CD1c-positive myeloid dendritic cell (primary cell): ENCODE measurements at regions not wholly inside any gene's neighbourhood (a gene's known extent, or its start where the extent isn't known, plus 50 kb on each side); places are given as distances from the start of the nearest gene placed in this dataset.
"Not testable (repeated sequence)": the region's sequence is repeated elsewhere in the genome, so short reads cannot be mapped to it uniquely, and the experiment has no call there.

Source experiments
- DNase-seq: peaks from one replicate; pipeline ENCODE4 v3.0.0-alpha.2; 2016; ENCODE audit errors: extremely low spot score

DNA sequence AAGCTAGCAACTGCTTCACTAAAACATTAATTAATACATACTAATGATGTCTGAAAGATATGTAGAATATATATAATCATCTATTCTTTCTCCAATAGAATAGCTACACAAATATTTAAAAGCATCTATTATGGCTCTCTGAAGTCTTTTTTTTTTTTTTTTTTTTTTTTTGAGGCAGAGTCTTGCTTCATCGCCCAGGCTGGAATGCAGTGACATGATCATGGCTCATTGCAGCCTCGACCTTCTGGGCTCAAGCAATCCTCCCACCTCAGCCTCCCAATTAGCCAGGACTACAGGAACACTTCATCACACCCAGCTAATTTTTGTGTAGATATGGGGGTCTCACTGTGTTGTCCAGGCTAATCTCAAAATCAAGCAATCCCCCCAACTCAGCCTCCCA, 120.4 kb upstream of the KYNU start:
- DNase-seq, result no peak

DNA sequence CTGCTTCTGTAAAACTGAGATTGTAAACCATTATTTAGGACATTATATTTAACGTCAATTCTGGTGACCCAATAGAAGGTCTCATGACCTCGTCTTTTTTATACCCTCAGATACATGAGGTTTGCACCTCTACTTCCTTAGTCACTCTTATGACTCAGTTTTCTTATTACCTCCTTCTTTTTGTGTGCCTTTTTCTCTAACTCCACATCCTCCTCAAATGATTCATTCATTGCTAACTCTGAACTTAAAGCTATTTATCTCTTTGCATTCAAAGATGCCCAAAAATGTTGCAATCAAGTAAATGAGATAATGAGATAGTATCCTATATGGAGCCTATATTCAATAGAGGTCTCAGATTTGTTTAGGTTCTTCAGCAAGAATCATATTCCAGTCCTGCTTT, 121.0 kb upstream of the KYNU start:
- DNase-seq, result no peak

DNA sequence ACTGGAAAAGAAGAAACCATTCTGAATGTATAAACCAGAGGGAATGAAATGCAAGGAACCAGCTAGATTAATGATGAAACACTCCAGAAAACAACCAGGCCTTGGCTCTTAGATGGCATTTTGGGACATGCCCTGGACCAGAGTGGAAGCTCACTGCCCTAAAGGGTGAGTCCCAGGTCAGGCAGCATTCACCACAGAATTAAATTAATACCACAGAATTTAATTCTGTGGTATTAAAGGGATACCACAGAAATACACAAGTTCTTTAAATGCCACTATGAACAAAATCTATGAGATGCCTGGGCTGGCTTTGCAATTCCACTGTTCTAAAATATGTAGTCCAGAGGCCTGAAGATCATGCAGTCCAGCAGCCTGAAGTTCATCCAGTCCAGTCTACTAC, 122.3 kb upstream of the KYNU start:
- DNase-seq, result no peak

DNA sequence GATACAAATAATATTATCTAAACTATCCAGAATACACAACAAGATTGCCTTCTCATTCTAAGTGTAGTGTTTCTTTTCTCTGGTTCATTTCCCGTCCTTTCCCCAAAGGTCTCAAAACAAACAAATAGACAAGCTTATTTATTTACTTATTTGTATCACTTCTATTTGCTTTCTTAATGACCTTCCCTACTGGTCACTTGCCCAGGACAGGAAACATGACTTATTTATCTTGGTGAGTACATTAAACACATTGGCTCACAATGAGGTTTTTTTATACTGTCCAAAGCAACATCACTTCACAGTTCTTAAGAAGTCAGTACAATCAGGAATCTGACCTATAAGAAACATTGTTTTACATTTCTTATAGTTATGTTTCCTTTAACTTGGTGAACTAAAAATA, 123.3 kb upstream of the KYNU start:
- DNase-seq, result no peak

DNA sequence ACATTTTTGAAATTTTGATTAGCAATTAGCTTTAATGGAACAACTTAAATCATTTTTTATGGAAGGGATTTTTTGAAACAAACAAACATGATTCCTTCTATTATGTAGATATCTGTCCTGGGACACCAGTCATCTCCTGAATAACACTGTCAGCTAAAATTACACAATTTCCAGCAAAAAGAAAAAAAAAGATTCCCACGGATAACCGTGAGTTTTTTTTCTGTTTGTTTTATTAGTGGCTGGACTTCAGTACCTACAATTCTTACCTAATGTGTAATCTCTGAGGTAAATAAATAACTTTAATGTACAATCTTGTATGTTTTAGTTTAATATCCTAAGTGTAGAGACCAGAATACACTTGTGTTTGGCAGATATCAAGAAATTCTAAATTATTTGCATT, 126.6 kb upstream of the KYNU start:
- no peak for DNase-seq

DNA sequence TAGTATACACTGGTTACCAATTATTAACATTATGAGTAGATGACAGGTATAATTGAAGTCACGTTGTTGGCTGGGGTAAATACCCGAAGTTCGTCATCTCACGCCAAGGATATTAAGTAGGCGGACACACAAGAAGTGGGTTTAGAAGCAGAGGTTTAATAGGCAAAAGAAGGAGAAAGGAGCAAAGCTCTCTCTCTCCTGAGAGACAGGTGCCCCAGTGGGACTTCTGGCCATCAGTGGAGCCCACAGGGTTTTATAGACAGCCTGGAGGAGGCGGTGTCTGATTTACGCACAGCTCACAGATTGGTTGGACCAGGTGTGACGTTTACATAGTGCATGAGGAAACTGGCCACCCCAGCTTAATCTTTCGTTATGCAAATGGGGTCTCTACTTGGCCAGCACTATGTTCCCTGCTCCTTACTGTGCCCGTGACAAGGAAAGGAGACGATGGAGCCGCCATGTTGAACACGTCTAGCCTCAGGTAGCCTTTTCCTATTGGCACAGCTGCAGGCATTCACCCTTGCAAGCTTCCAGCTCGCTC, 128.8 kb upstream of the KYNU start:
- DNase-seq, result no peak

DNA sequence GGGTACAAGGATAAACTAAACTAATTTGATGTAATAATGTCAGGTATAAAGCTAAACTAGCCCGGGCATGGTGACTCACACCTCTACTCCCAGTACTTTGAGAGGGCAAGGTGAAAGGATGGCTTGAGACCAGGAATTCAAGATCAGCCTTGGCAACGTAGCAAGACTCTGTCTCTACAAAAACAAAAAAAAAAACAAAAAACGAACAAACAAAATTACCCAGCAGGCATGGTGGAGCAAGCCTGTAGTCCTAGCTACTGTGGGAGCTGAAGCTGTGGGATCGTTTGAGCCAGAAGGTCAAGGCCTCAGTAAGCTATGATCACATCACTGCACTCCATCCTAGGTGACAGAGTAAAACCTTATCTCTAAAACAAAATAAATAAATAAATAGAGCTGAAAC, 131.8 kb upstream of the KYNU start:
- no peak for DNase-seq

DNA sequence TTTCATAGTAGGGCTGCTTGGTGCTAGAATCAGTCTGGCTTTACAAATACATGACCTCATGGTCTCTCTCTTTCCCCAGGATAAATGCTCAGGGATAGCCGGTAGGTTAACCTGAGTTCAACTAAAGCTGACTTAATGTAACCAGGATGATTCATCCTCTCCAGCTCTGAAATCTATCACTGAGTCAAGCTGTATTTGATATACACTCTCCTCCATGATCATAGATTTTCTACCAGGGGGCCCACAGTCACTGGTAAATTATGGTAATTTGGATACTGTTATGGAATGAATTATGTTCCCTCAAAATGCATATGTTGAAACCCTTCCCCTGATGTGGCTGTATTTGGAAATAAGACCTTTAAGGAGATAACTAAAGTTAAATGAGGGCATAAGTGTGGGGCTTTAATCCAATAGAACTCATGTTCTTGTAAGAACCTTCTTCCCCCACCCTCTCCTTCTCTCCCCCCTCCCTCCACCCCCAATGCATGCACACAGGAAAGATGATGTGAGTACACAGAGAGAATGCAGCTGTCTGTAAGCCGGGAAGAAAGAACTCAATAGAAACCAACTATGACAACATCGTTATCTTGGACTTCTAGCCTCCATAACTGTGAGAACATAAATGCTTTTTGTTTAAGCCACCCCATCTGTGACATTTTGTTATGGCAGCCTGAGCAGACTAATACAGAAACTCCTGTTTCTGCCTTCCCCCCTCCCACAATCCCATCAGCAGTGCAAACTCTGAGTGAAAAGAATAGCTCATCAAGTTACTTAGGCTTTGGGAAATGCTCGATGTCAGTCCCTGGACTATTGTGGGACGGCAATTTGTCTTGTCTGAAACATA, 134.9 kb upstream of the KYNU start:
- no peak for DNase-seq

DNA sequence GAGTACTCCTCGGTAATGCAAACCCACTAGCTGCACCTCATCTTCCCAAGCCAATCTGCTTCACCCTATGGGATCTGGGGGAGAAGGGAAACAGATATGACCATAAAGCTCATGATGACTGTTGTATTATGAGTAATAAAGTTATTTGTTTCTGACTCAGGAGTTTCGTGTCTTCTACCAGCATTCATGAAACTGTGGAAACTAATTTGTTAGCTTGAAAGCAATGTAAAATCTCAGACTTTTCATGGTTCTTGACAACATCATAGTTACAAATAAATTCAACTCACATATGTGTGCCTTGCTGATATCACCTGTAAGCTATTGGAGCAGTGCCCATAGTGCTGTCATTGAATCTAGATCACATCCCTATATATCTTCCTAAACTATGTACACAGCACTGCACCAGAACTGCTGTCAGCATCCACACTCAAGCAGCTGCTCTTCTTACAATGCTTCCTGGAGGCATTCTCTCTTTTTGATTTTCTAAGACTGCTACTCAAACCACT, 135.6 kb upstream of the KYNU start:
- no peak for DNase-seq

DNA sequence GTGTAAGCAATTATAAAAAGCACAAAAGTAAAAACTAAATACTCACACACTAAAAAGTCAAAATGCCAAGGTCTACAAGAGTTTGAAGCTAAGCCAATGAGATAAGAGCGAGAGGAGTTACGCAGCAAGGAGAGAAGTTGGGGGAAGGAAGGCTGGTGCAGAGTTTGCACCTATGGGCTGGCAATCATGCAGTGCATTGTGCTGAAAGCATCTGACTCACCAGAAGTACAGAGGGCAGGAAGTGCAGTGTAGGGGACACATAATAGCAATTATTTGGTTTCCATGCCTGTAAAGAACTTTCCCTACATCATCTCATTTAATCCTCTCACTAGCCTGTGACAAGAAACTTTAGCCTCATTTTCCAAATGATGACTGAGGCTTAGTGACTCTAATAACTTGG, 142.7 kb upstream of the KYNU start:
- DNase-seq, result no peak

DNA sequence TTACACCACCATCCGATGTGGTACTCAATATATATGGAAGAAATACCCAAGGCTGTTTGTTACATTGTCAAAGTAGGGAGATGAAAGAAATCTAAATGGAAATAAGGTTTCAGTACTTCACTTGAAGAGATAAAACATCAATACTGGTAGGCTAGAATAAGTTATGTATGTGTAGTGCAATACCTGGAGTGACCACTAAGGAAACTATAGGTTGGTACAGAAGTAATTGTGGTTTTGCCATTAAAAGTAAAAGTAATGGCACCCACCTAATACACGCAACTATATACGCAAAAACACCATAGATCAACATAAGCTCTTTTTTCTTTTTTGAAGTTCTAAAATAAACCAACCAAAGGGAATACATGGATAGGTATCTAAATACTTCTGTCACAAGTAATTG, 143.2 kb upstream of the KYNU start:
- DNase-seq, result no peak

DNA sequence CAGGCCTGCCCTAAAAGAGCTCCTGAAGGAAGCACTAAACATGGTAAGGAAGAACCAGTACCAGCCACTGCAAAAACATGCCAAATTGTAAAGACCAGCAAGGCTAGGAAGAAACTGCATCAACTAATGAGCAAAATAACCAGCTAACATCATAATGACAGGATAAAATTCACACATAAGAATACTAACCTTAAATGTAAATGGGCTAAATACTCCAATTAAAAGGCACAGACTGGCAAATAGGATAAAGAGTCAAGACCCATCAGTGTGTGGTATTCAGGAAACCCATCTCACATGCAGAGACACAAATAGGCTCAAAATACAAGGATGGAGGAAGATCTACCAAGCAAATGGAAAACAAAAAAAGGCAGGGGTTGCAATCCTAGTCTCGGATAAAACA, 147.7 kb upstream of the KYNU start:
- DNase-seq, result not testable (repeated sequence)

DNA sequence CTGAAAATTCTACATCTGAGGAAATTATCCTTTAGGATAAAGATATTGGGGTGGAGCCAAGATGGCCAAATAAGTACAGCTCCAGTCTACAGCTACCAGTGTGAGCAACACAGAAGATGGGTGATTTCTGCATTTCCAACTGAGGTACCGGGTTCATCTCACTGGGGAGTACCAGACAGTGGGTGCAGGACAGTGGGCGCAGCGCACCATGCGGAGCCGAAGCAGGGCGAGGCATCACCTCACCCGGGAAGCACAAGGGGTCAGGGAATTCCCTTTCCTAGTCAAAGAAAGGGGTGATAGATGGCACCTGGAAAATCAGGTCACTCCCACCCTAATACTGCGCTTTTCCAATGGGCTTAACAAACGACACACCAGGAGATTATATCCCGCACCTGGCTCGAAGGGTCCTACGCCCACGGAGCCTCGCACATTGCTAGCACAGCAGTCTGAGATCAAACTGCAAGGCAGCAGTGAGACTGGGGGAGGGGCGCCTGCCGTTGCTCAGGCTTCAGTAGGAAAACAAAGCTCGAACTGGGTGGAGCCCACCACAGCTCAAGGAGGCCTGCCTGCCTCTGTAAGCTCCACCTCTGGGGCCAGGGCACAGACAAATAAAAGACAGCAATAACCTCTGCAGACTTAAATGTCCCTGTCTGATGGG, 149.5 kb upstream of the KYNU start:
- DNase-seq, result not testable (repeated sequence)

DNA sequence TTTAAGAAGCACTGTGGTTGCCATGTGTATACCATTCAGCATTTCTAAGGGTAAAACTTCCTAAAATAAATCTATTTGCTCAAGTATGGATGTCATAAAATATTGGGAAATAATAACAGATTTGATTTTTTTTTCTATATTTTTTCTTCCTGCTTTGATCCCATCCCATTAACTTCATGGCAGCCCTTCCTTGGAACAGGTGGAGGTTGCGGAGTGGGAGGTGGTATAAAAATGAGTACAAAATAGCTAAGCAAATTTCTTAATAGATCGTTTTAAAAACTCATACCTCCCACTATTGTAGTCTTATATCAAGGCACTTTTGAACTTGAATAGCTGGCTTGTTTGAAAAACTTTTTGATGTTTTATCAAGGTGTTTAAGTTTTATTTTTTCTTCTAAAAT, 152.1 kb upstream of the KYNU start:
- DNase-seq, result no peak

DNA sequence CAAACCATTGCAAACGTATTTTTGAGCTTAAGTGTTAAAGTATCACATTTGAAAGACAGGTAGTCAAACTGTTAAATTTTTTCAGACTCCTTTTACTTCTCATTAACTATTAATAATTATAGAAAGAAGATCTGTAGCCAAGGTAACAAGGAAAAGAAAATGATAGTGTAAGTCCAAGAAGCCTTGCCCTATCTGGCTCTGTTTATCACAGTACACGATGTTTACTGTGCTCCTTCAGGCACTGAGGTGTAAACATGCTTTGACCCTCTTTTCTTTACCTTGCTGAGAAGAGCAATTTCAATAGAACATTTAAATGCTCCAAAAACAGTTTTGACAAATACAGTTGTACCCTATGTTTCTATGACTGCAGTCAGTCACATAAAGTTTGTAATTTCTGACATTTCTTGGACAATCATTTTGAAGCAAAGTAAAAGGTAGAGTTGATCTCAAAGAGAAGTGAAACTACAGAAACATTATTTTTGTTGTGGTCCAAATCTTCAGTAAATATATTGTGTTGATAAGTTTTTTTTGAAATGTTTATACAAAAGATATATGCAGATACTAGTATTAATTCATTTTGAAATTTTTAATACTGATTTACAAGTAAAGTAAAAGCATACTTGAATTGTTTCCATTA, 152.6 kb upstream of the KYNU start:
- no peak for DNase-seq

DNA sequence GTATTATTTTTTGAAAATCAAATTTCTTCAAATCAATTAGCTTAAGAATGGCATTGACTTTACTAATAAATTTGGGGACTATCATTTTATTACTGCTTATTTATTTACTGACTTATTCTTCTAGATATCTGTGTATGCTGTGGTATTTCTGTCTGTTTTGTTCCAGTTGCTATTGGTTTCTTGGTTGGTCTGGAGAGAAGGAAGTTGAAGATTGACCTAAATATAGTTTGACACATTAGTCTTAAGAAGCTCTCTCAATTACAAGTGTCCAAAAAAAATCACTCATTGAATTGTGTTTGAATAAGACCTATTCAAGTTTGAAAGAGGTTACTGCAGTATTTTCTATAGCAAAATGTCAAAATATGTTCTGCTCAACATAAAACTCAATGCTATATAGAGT, 153.3 kb upstream of the KYNU start:
- DNase-seq, result no peak

DNA sequence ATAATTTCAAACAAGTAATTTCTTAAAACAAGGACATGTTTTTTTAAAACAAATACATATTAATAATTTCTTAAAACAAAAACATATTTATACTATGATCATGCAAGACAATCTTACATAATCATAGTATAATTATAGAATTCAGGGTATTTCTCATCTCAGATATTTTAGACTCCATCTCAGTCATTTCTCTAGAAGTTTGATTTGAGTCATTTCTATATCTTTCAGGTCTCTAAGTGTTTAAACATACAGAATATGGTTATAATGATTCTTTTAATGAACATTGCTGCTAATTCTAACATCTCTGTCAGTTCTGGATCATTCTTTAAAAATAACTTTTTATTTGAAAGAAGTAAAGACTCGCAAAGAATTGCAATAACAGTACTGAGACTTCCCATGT, 154.2 kb upstream of the KYNU start:
- no peak for DNase-seq

DNA sequence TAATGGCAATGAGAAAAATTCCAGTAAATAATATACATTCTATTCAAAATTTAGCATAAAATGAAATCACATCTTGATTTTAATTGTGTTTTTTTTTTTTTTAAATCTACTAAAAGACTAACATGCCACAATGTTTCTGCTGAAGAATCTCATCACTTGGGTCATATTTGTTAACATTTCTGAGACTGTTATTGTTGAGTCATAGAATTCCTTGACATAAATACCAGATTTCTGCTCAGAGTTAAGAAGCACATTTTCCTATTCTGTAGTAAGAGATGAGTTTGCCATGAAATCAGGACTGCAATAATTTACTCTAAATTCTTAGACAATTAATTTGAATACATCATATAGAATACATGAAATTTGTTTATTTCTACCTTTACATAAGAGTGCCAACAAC, 154.9 kb upstream of the KYNU start:
- no peak for DNase-seq

DNA sequence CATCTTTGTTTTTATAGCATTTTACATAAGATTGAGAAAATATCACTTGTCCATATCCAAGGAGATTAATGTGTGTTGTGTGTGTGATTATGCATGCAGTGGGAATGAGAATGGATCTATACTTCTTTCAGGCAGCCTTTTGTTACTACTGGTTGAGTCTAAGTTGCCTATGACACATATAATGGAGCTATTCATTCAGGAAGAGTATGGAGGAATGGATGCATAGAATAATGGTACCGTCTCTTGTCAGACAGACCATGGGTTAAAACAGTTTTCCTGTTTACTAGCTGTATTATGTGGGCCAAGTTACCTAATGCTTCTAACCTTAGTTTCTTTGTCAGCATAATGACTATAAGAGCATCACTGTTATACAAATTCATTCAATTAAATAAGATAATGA, 155.4 kb upstream of the KYNU start:
- DNase-seq, result no peak

DNA sequence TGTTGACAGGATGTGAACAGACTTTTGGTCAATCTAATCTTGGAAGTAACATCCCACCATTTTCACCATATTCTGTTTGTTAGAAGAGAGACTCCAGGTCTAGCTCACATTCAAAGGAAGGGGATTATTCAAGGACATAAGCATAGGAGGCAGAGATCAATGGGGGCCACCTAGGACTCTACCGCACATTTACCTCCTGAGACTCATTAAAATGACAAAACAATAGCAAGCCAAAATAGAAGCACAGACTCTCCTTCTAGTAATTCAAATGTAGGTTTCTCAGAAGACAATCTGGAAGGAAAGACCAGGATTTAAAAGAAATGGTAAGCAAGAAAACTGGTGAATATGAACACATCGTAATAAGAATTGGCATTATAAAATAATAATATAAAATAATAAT, 156.4 kb upstream of the KYNU start:
- no peak for DNase-seq

DNA sequence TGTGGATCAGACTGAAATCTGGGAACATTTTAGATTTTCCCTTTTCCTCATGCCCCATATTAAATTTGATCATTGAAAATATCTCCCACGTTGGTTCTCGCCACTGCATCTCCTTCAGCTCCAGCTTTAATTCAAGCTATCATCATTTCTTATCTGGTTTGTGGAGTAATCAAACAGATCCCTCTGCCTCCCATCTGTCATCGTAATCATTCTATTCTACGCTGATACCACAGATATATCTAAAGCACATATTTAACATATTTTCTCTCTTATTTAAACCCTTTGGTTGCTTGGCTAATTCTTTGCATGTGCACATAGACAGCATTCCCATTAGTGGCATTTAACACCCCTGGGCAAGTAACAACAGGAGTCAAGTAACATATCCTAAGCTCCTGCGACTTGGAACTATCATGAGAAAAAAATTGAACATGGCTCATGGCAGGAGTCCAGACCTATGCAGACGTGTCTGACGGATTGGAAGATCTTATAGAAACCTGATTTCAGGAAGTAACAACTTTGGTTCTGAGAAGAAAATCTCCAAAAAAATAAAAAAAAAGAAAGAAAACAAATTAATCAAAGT, 158.8 kb upstream of the KYNU start:
- DNase-seq, result no peak
